DOHH2 (cell line): ENCODE measurements at regions not wholly inside any gene's neighbourhood (a gene's known extent, or its start where the extent isn't known, plus 50 kb on each side); places are given as distances from the start of the nearest gene placed in this dataset.

Source experiments
- CTCF ChIP-seq: fragments of 200-600 bp; sonication (generic); IDR thresholded peaks from one replicate; pipeline ENCODE4 v1.5.1; 2014; ENCODE audit warnings: antibody characterized with exemption, mild to moderate bottlenecking, low read depth, low read length; ENCODE audit not compliant: poor library complexity, severe bottlenecking
- EZH2phosphoT487 ChIP-seq: fragments of 200-600 bp; sonication (generic); IDR thresholded peaks from 2 replicates; pipeline ENCODE4 v1.6.1; 2017; ENCODE audit warnings: borderline replicate concordance, mild to moderate bottlenecking, antibody characterized with exemption, low read length, moderate library complexity, mixed read lengths

GRCh38 chr11:70745941-70746340 lies 347.6 kb downstream of the CTTN start:
- TF ChIP-seq CTCF (no peak), EZH2phosphoT487 (no peak)
